ENCODE measurements at regions not wholly inside any gene's neighbourhood (a gene's known extent, or its start where the extent isn't known, plus 50 kb on each side); places are given as distances from the start of the nearest gene placed in this dataset.

DNA sequence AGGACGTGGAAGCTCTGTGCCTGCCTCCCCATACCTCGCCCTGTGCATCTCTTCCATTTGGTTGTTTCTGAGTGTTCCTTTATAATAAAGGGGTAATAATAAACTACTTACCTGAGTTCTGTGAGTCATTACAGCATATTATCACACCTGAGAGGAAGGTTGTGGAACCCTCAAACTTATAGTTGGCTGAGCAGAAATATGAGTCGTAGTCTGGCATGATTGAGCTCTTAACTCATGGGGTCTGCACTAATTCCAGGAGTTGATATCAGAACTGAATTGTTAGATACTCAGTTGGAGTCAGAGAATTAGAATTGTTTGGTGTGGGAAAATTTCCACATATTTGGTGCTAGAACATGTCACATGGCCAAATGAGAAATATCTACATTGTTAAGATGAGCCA, 52.4 kb upstream of the HTR2A start:
- no peak for DNase-seq

DNA sequence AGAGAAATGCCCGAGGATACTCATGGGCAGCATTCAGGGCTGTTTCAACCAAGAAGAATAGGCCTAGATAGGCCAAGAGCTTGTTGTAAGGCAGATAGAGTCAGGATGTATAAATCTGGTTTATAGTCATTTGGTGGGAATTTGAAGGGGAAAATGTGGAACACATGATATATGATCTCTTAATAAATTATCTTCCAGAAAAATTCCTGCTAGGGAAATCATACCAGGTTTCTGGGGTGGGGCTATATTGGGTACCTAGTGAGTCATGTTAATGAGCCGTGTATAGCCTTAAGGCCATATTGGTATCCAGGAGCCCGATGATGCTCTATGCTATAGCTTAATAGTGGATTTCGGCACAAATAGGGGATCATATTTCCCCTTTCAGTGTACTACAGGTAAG, 51.5 kb upstream of the HTR2A start:
- DNase-seq: no peak

DNA sequence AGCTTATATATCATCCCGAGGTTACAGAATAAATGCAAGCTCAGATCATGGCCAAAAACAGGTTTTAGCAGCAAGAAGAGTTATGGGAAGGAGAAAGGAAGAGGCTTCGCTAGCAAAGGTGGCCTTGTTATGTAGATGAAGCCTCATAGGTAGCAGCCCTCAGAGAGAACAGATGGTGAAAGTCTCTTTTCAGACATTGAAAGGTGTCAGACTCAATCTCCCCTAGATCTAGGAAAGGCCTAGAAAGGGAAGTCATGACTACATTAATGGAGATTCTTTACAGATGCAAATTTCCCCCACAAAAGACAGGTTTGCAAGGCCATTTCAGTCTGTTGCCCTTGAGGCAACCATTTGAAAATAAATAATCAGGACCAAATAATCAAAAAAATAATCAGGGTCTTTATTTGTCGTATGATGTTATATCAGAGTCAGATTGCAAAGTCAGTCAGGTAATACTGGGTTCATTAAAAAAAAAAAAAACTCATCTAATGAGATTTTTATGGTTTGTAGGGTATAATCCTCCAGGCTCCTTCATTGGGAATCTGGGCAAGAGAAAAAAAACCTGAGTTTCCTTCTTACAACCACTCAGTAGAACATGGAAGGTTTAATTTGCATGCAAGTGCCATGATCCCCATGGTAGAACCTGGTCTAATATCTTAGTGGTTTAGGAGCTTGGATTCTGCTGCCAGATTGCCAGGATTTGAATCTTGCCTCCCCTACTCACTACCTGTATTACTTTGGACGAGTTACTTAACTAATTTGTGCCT, 50.8 kb upstream of the HTR2A start:
- DNase-seq: no peak
